ENCODE measurements at regions not wholly inside any gene's neighbourhood (a gene's known extent, or its start where the extent isn't known, plus 50 kb on each side); places are given as distances from the start of the nearest gene placed in this dataset.

DNA sequence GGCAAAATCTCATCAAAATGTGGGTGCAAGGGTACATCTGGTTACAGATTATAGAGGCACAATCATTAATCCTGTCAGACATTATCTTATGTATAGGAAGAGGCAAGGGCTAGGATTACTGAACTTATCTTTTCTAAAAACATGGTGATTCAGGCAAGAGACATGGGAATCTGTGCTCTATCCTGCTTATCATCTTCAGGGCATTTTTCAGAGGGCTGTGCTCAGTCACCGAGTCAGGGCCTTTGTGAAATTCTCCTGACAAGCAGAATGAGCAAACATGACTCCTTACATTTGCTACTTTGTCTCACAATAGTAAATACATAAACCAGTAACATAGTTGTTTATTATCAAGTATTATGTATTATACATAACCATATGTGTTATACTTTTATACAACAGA is 84.2 kb upstream of the KCTD8 start:
- TF ChIP-seq, protein P1, sequence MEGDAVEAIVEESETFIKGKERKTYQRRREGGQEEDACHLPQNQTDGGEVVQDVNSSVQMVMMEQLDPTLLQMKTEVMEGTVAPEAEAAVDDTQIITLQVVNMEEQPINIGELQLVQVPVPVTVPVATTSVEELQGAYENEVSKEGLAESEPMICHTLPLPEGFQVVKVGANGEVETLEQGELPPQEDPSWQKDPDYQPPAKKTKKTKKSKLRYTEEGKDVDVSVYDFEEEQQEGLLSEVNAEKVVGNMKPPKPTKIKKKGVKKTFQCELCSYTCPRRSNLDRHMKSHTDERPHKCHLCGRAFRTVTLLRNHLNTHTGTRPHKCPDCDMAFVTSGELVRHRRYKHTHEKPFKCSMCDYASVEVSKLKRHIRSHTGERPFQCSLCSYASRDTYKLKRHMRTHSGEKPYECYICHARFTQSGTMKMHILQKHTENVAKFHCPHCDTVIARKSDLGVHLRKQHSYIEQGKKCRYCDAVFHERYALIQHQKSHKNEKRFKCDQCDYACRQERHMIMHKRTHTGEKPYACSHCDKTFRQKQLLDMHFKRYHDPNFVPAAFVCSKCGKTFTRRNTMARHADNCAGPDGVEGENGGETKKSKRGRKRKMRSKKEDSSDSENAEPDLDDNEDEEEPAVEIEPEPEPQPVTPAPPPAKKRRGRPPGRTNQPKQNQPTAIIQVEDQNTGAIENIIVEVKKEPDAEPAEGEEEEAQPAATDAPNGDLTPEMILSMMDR (IDR thresholded peaks at IDR 0.05): no peak
- TF ChIP-seq POLR2A (IDR thresholded peaks at IDR 0.05): no peak

All from breast epithelium (tissue), 3 donors.